ENCODE measurements at regions not wholly inside any gene's neighbourhood (a gene's known extent, or its start where the extent isn't known, plus 50 kb on each side); places are given as distances from the start of the nearest gene placed in this dataset.
A peak's percentile ranks its signal among the peaks of the same experiment; 100 is the strongest.

DNA sequence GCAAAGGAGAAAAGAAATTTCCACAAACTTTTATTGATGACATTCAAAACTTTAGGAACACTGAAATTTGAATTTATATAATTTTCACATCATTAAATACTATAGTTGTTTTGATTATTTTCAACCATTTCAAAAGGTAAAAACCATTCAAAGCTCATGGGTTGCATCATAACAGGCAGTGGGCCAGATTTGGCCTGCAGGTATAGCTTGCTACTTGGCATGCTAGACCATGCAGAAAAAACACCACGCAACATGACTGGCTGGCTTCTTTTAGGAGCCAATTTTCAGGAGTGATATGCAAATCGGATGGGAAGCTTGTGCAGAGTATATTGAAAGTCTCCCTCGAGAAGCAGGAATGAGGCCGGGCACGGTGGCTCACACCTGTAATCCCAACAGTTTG is 144.8 kb downstream of the GLUL start (continued):
- no peak for TF ChIP-seq SMC3 (conservative IDR thresholded peaks at IDR 0.05; ENCODE audit: insufficient read depth, low read depth, low read length)
- TF ChIP-seq DPF2 (IDR thresholded peaks at IDR 0.05): no peak
- TF ChIP-seq CC2D1A (IDR thresholded peaks at IDR 0.05): no peak
- TF ChIP-seq RBM22 (IDR thresholded peaks at IDR 0.05; ENCODE audit: low read depth, low read length, poor library complexity, severe bottlenecking): no peak
- TF ChIP-seq CBFB (CRISPR knock-in tag; IDR thresholded peaks at IDR 0.05): no peak
- TF ChIP-seq MEF2D (tag; conservative IDR thresholded peaks at IDR 0.05; ENCODE audit: low read depth): no peak

DNA sequence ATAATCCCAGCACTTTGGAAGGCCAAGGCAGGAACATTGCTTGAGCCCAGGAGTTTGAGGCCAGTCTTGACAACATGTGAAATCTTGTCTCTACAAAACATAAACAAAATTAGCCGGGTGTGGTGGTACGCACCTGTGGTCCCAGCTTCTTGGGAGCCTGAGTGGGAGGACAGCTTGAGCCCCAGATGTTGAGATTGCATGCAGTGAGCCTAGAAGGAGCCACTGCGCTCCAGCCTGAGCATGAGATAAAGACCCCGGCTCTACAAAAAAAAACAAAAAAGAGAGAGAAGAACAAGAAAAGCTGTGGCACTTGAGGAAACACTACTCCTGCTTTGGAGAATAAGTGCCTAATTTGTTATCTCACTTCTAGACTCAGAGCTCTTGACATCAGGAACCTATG is 146.6 kb downstream of the GLUL start:
- no peak for FAIRE-seq
- WGBS (ENCODE audit: insufficient coverage, low coverage, missing lambda C conversion rate): 23% methylated on average over 4 of the region's 4 CpGs
- TF ChIP-seq KLF6 (CRISPR knock-in tag; IDR thresholded peaks at IDR 0.05; ENCODE audit: borderline replicate concordance) (no peak), CBFA2T3 (IDR thresholded peaks at IDR 0.05) (peak; percentile 79), ZFX (CRISPR knock-in tag; IDR thresholded peaks at IDR 0.05) (0 out of 2 replicates have a peak, but pooled peaks have one; percentile 21), PCBP2 (IDR thresholded peaks at IDR 0.05; ENCODE audit: low read depth, low read length, poor library complexity, severe bottlenecking) (no peak), DMBX1 (CRISPR knock-in tag; IDR thresholded peaks at IDR 0.05; ENCODE audit: borderline replicate concordance) (0 out of 2 replicates have a peak, but pooled peaks have one; percentile 16), NRF1 (conservative IDR thresholded peaks at IDR 0.05 in 1 of 2, IDR thresholded peaks at IDR 0.05 in 1 of 2) (peak in 1 of 2 experiments; percentile 15; a peak in 1 of 4 replicates), CBFA2T2 (conservative IDR thresholded peaks at IDR 0.05) (peak; percentile 76), GATA2 (CRISPR knock-in tag; IDR thresholded peaks at IDR 0.05) (0 out of 2 replicates have a peak, but pooled peaks have one; percentile 9), EP300 (IDR thresholded peaks at IDR 0.05; ENCODE audit: low read length) (0 out of 2 replicates have a peak, but pooled peaks have one; percentile 12), SRSF7 (optimal IDR thresholded peaks at IDR 0.05; ENCODE audit: low read depth, low read length) (no peak), CXXC5 (CRISPR knock-in tag; IDR thresholded peaks at IDR 0.05) (0 out of 2 replicates have a peak, but pooled peaks have one; percentile 16), NCOR1 (IDR thresholded peaks at IDR 0.05) (0 out of 2 replicates have a peak, but pooled peaks have one; percentile 27), ARID1B (IDR thresholded peaks at IDR 0.05) (peak; percentile 50; the same call in 1 of the 2 replicates), SP2 (IDR thresholded peaks at IDR 0.05; ENCODE audit: extremely low read depth, low read depth, low read length, poor library complexity, severe bottlenecking) (no peak), TAL1 (IDR thresholded peaks at IDR 0.05) (peak; percentile 31; the same call in 1 of the 2 replicates), ZNF384 (IDR thresholded peaks at IDR 0.05; ENCODE audit: low read depth, low read length) (0 out of 2 replicates have a peak, but pooled peaks have one; percentile 54), NR4A1 (CRISPR knock-in tag; IDR thresholded peaks at IDR 0.05) (no peak), NR4A1 (tag; IDR thresholded peaks at IDR 0.05) (no peak), TRIM24 (IDR thresholded peaks at IDR 0.05) (peak; percentile 43 to 61; a peak in 2 of 4 replicates)
- TF ChIP-seq, protein P1, sequence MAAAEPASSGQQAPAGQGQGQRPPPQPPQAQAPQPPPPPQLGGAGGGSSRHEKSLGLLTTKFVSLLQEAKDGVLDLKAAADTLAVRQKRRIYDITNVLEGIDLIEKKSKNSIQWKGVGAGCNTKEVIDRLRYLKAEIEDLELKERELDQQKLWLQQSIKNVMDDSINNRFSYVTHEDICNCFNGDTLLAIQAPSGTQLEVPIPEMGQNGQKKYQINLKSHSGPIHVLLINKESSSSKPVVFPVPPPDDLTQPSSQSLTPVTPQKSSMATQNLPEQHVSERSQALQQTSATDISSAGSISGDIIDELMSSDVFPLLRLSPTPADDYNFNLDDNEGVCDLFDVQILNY (CRISPR knock-in tag; IDR thresholded peaks at IDR 0.05): no peak

More for the DNA sequence above, 146.6 kb downstream of the GLUL start:
- ChIA-PET POLR2A (interaction anchor here (0.7 to 1.4 kb wide), 2 partner anchors 10 to 153 kb away, joined by 3 read pairs; no protein-coding TSS in a partner anchor), CTCF (ENCODE audit: low intra/inter-chr PET ratio) (no interaction called here)
- H3K9ac ChIP-seq (ENCODE audit: insufficient read depth in 1 of 2, low read depth in 2 of 2, low read length in 2 of 2): no peak overlapping the region
- H4K20me1 ChIP-seq (replicated peaks; ENCODE audit: control insufficient read depth, insufficient read depth, low read length): no peaks in the 10 kb centered on the region
- H3K4me2 ChIP-seq (ENCODE audit: insufficient read depth, low read length): no peak overlapping the region
- H3K9me3 ChIP-seq (replicated peaks; ENCODE audit: control insufficient read depth, insufficient read depth, low read depth, low read length): no peaks in the 10 kb centered on the region
- DNase-seq (ENCODE audit: extremely low read depth in 1 of 4, low spot score in 3 of 4) (peak in 1 of 4 experiments; percentile 52), ATAC-seq (peak; percentile 22; the same call in 1 of the 3 replicates)
- H3K79me2 ChIP-seq (ENCODE audit: control insufficient read depth, insufficient read depth, low read length): no peaks in the 10 kb centered on the region
- H3K36me3 ChIP-seq (ENCODE audit: control insufficient read depth, insufficient read depth, low read length): no peaks in the 10 kb centered on the region
- intact Hi-C loops (cut with micrococcal nuclease) (no loop called here), in situ Hi-C loops (cut with MboI) (no loop called here)
- no peaks in the 10 kb centered on the region for H3K27me3 ChIP-seq (ENCODE audit: control insufficient read depth in 2 of 2, insufficient read depth in 2 of 2, low read length in 2 of 2)
- no peak overlapping the region for H3K27ac ChIP-seq (ENCODE audit: extremely low read depth, low read depth, low read length)
- H3K4me1 ChIP-seq (replicated peaks in 1 of 2; ENCODE audit: control insufficient read depth in 2 of 2, insufficient read depth in 2 of 2, low read length in 2 of 2): peaks cover 0 to 10% of the 10 kb centered on the region in 2 experiments; a peak in 3 of 5 replicates
- H2AFZ ChIP-seq (ENCODE audit: low read depth, low read length): no peak overlapping the region
- no TSS peak for BruUV-seq (replicated peaks)
- H3K9me1 ChIP-seq (ENCODE audit: control insufficient read depth, insufficient read depth, low read length): no peaks in the 10 kb centered on the region
- H3K4me3 ChIP-seq: no peak overlapping the region

All from K562 (cell line).